Fibroblast of mammary gland (primary cell): ENCODE measurements at regions not wholly inside any gene's neighbourhood (a gene's known extent, or its start where the extent isn't known, plus 50 kb on each side); places are given as distances from the start of the nearest gene placed in this dataset.

Source experiments
- DNase-seq: peaks from one replicate; pipeline ENCODE4 v3.0.0-alpha.2; 2010; ENCODE audit warnings: low read depth
- H3K4me3 ChIP-seq: 2 replicates; pipeline ENCODE4 v1.5.1; 2011; ENCODE audit warnings: low read depth, mild to moderate bottlenecking, low read length, moderate library complexity; ENCODE audit not compliant: control insufficient read depth
- TF ChIP-seq, protein P1 (sequence below): conservative IDR thresholded peaks from 2 replicates; pipeline ENCODE4 v1.5.1; 2011; ENCODE audit warnings: low read depth, low read length, inconsistent platforms; ENCODE audit not compliant: control insufficient read depth, insufficient read depth

DNA sequence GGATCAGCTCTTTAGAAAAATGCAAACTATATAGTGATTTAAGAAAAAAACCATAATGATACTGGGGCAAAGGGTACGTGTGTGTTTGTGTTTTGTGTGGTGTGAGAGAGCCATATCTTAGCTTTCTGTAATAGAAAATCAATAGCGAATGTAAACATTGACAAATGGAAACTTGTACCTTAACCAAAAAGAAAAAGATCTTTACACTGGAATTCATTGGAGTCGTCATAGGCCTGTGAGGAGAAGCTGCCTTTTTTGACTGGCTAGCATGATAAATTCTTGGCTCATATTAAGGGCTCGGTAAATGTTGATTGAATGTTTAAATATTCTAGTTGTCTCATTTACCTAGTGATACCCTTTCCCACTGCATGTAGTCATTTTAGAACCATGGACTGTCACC is 161.8 kb upstream of the ASCC3 start:
- no peak overlapping the region for H3K4me3 ChIP-seq
- TF ChIP-seq, protein P1, sequence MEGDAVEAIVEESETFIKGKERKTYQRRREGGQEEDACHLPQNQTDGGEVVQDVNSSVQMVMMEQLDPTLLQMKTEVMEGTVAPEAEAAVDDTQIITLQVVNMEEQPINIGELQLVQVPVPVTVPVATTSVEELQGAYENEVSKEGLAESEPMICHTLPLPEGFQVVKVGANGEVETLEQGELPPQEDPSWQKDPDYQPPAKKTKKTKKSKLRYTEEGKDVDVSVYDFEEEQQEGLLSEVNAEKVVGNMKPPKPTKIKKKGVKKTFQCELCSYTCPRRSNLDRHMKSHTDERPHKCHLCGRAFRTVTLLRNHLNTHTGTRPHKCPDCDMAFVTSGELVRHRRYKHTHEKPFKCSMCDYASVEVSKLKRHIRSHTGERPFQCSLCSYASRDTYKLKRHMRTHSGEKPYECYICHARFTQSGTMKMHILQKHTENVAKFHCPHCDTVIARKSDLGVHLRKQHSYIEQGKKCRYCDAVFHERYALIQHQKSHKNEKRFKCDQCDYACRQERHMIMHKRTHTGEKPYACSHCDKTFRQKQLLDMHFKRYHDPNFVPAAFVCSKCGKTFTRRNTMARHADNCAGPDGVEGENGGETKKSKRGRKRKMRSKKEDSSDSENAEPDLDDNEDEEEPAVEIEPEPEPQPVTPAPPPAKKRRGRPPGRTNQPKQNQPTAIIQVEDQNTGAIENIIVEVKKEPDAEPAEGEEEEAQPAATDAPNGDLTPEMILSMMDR = no peak
- DNase-seq = no peak

DNA sequence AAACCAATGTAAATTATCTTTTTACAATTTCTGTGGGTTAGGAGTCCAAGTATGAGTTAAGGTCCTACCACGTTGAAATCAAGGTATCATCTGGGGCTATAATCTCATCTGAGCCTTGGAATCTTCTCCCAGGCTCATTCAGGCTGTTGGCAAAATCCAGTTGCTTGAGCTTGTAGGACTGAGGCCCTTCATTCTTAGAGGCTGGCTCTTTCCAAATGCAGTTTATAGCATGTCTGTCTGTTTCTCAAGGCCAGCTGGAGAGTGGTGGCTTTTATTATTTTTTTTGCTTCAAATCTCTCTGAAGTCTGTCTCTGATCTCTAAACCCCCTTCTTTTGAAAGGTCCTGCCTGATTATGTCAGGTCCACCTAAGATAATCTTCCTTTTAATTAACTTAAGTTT is 177.2 kb upstream of the ASCC3 start:
- H3K4me3 ChIP-seq = no peak overlapping the region
- no peak for DNase-seq
- TF ChIP-seq, protein P1 = no peak

DNA sequence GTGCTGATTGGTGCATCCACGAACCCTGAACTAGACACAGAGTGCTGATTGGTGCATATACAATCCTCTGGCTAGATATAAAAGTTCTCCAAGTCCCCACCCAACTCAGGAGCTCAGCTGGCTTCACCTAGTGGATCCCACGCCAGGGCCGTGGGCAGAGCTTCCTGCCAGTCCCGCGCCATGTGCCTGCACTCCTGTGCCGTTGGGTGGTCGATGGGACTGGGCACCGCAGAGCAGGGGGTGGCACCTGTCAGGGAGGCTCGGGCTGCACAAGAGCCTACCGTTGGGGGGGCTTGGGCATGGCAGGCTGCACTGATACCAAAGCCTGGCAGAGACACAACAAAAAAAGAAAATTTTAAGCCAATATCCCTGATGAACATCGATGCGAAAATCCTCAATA is 185.4 kb upstream of the ASCC3 start:
- DNase-seq = no peak
- TF ChIP-seq, protein P1 = no peak
- no peak overlapping the region for H3K4me3 ChIP-seq

DNA sequence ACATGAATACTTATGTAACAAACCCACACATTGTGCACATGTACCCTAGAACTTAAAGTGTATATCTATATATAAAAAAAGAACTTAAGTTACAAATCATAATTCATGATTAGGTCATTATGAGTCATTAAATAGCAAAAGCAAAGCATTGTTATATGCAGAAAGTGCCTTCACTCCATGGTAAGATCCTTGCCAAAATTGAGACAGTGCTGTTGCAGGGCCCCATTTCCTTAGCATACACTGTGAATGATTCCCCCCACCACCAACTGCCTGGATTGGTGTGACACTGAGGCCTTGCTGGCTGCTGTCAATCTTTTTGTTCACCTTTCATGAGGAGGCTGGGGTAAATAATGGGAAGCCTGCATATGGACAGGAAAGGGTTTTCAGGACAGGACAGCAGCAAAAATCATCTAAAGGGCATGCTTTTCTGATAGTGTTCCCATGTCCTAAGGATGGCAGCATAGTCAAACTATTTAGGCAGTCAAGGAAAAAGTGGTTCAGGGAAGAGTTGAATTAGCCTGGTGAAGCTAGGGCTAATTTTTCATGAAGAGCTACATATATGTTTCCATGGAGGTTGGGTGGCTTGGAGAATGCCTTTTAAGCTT is 188.2 kb upstream of the ASCC3 start:
- peak; percentile 15 for DNase-seq
- no peak overlapping the region for H3K4me3 ChIP-seq
- TF ChIP-seq, protein P1 = no peak

DNA sequence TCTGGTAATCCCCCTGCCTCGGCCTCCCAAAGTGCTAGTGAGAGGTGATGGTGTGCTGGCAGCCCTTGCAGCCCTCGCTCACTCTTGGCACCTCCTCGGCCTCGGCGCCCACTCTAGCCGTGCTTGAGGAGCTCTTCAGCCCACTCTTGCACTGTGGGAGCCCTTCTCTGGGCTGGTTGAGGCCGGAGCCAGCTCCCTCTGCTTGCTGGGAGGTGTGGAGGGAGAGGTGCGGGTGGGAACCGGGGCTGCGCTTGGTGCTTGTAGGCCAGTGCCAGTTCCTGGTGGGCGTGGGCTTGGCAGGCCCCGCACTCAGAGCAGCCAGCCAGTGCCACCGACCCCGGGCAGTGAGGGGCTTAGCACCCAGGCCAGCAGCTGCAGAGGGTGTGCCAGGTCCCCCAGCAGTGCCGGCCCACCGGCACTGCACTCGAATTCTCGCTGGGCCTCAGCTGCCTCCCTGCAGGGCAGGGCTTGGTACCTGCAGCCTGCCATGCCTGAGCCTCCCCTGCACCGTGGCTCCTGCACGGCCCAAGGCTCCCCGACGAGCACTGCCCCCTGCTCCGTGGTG is 189.0 kb upstream of the ASCC3 start:
- H3K4me3 ChIP-seq = no peak overlapping the region
- no peak for DNase-seq
- TF ChIP-seq, protein P1 = no peak

DNA sequence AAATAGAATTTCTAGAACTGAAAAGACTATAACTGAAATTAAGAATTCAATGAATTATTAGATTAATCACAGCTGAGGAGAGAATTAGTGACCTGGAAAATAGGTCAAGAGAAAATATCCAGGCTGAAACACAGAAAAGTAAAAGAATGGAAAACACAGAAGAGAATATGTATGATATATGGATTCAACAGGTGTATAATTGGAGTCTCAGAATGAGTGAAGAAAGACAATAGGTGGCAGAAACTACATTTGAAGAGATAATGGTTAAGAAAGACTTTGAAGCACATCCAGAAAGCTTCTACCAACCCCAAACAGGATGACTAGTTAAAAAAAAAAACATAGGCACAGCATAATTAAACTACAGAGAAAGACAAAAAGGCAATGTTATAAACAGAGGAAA is 196.2 kb upstream of the ASCC3 start:
- TF ChIP-seq, protein P1 = no peak
- DNase-seq = no peak
- H3K4me3 ChIP-seq = no peak overlapping the region
